ENCODE measurements at regions not wholly inside any gene's neighbourhood (a gene's known extent, or its start where the extent isn't known, plus 50 kb on each side); places are given as distances from the start of the nearest gene placed in this dataset.
"Not testable (repeated sequence)": the region's sequence is repeated elsewhere in the genome, so short reads cannot be mapped to it uniquely, and the experiment has no call there.

- Histone ChIP-seq H3K36me3 (ENCODE audit: insufficient read depth) (no peaks in the 10 kb centered on the region), H3K4me1 (ENCODE audit: low read depth, poor library complexity, severe bottlenecking) (peaks cover 9% of the 10 kb centered on the region), H3K4me3 (IDR thresholded peaks at IDR 0.05; ENCODE audit: insufficient read depth, low read depth, low read length) (no peak overlapping the region), H3K4me2 (no peak overlapping the region), H3K79me2 (ENCODE audit: insufficient read depth, low read depth) (no peaks in the 10 kb centered on the region), H3K9ac (no peak overlapping the region), H3K27me3 (ENCODE audit: insufficient read depth, low read depth) (no peaks in the 10 kb centered on the region), H3K27ac (no peak overlapping the region), H2AFZ (ENCODE audit: low read depth) (no peak overlapping the region), H4K20me1 (ENCODE audit: insufficient read depth) (no peaks in the 10 kb centered on the region)
- TF ChIP-seq, protein P1, sequence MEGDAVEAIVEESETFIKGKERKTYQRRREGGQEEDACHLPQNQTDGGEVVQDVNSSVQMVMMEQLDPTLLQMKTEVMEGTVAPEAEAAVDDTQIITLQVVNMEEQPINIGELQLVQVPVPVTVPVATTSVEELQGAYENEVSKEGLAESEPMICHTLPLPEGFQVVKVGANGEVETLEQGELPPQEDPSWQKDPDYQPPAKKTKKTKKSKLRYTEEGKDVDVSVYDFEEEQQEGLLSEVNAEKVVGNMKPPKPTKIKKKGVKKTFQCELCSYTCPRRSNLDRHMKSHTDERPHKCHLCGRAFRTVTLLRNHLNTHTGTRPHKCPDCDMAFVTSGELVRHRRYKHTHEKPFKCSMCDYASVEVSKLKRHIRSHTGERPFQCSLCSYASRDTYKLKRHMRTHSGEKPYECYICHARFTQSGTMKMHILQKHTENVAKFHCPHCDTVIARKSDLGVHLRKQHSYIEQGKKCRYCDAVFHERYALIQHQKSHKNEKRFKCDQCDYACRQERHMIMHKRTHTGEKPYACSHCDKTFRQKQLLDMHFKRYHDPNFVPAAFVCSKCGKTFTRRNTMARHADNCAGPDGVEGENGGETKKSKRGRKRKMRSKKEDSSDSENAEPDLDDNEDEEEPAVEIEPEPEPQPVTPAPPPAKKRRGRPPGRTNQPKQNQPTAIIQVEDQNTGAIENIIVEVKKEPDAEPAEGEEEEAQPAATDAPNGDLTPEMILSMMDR (conservative IDR thresholded peaks at IDR 0.05; ENCODE audit: low read depth, low read length) = no peak
These were observed 769.5 kb upstream of the ANO3 start for GRCh38 chr11:25562417-25562816.

- Histone ChIP-seq H3K27me3 (ENCODE audit: insufficient read depth, low read depth) (no peaks in the 10 kb centered on the region), H3K36me3 (ENCODE audit: insufficient read depth) (no peaks in the 10 kb centered on the region), H3K79me2 (ENCODE audit: insufficient read depth, low read depth) (no peaks in the 10 kb centered on the region), H2AFZ (ENCODE audit: low read depth) (no peak overlapping the region), H3K27ac (no peak overlapping the region), H3K4me1 (ENCODE audit: low read depth, poor library complexity, severe bottlenecking) (peaks cover 14% of the 10 kb centered on the region), H4K20me1 (ENCODE audit: insufficient read depth) (no peaks in the 10 kb centered on the region), H3K4me3 (IDR thresholded peaks at IDR 0.05; ENCODE audit: insufficient read depth, low read depth, low read length) (no peak overlapping the region), H3K9ac (no peak overlapping the region), H3K4me2 (no peak overlapping the region)
- TF ChIP-seq, protein P1 (conservative IDR thresholded peaks at IDR 0.05; ENCODE audit: low read depth, low read length) = no peak
These were observed 766.1 kb upstream of the ANO3 start for GRCh38 chr11:25565846-25566245.

GRCh38 chr11:25566298-25567200 is 765.4 kb upstream of the ANO3 start:
- H4K20me1 ChIP-seq (ENCODE audit: insufficient read depth) = no peaks in the 10 kb centered on the region
- no peak overlapping the region for H3K9ac ChIP-seq
- H3K4me1 ChIP-seq (ENCODE audit: low read depth, poor library complexity, severe bottlenecking) = peaks cover 14% of the 10 kb centered on the region
- H3K4me2 ChIP-seq = 0 out of 2 replicates have a peak overlapping the region, but pooled peaks have one; percentile 22
- no peak overlapping the region for H3K27ac ChIP-seq
- H3K4me3 ChIP-seq (IDR thresholded peaks at IDR 0.05; ENCODE audit: insufficient read depth, low read depth, low read length) = no peak overlapping the region
- H3K79me2 ChIP-seq (ENCODE audit: insufficient read depth, low read depth) = no peaks in the 10 kb centered on the region
- no peaks in the 10 kb centered on the region for H3K36me3 ChIP-seq (ENCODE audit: insufficient read depth)
- TF ChIP-seq, protein P1 (conservative IDR thresholded peaks at IDR 0.05; ENCODE audit: low read depth, low read length) = no peak
- no peaks in the 10 kb centered on the region for H3K27me3 ChIP-seq (ENCODE audit: insufficient read depth, low read depth)
- no peak overlapping the region for H2AFZ ChIP-seq (ENCODE audit: low read depth)

DNA sequence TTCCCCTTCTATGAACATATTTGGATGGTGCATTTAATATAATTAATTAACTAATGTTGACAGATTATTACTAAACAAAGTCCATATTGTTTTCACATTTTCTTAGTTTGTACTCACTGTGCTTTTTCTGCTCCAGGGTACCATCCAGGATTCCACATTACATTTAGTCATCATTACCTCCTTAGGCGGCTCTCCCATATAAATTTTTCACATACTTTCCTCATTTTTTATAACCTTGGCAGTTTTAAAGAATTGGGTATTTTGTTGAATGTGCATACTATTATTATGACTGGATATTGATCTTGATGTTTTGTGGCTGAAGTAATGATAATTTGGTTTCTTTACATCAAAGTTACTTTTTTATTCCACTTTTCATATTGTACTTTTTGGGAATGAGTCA is 755.6 kb upstream of the ANO3 start:
- H4K20me1 ChIP-seq (ENCODE audit: insufficient read depth) = no peaks in the 10 kb centered on the region
- TF ChIP-seq, protein P1 (conservative IDR thresholded peaks at IDR 0.05; ENCODE audit: low read depth, low read length) = no peak
- H3K79me2 ChIP-seq (ENCODE audit: insufficient read depth, low read depth) = no peaks in the 10 kb centered on the region
- no peak overlapping the region for H3K27ac ChIP-seq
- H3K4me3 ChIP-seq (IDR thresholded peaks at IDR 0.05; ENCODE audit: insufficient read depth, low read depth, low read length) = no peak overlapping the region
- no peaks in the 10 kb centered on the region for H3K4me1 ChIP-seq (ENCODE audit: low read depth, poor library complexity, severe bottlenecking)
- H3K36me3 ChIP-seq (ENCODE audit: insufficient read depth) = no peaks in the 10 kb centered on the region
- no peak overlapping the region for H3K4me2 ChIP-seq
- no peaks in the 10 kb centered on the region for H3K27me3 ChIP-seq (ENCODE audit: insufficient read depth, low read depth)
- no peak overlapping the region for H3K9ac ChIP-seq
- H2AFZ ChIP-seq (ENCODE audit: low read depth) = no peak overlapping the region

GRCh38 chr11:25579554-25579953 is 752.4 kb upstream of the ANO3 start:
- not testable (repeated sequence) for H3K36me3 ChIP-seq (ENCODE audit: insufficient read depth); H3K9ac ChIP-seq; H3K4me2 ChIP-seq; H2AFZ ChIP-seq (ENCODE audit: low read depth); H3K79me2 ChIP-seq (ENCODE audit: insufficient read depth, low read depth); H3K27me3 ChIP-seq (ENCODE audit: insufficient read depth, low read depth); H3K27ac ChIP-seq; H3K4me1 ChIP-seq (ENCODE audit: low read depth, poor library complexity, severe bottlenecking); H4K20me1 ChIP-seq (ENCODE audit: insufficient read depth); H3K4me3 ChIP-seq (IDR thresholded peaks at IDR 0.05; ENCODE audit: insufficient read depth, low read depth, low read length)

Data from KMS-11 (cell line).